NB4 (cell line): ENCODE measurements at regions not wholly inside any gene's neighbourhood (a gene's known extent, or its start where the extent isn't known, plus 50 kb on each side); places are given as distances from the start of the nearest gene placed in this dataset.

ENCODE experiments used
- DNase-seq: peaks from one replicate; pipeline ENCODE4 v3.0.0; 2010; ENCODE audit warnings: low read depth
- H3K4me3 ChIP-seq: one replicate; pipeline ENCODE4 v1.5.1; 2011; ENCODE audit warnings: mild to moderate bottlenecking, low read depth, low read length, moderate library complexity
- MYC ChIP-seq: IDR thresholded peaks from 2 replicates; pipeline ENCODE4 v1.6.1; 2011; ENCODE audit warnings: low read depth, low read length
- POLR2A ChIP-seq: IDR thresholded peaks from 2 replicates; pipeline ENCODE4 v1.6.1; 2011; ENCODE audit warnings: mild to moderate bottlenecking; ENCODE audit not compliant: insufficient read length; ENCODE audit errors: extremely low read depth
- TF ChIP-seq, protein P1 (sequence below): IDR thresholded peaks from one replicate; pipeline ENCODE4 v1.5.1; 2012; ENCODE audit warnings: low read depth, low read length
- TF ChIP-seq, protein P2 (sequence below): IDR thresholded peaks from 2 replicates; pipeline ENCODE4 v1.6.1; 2011; ENCODE audit warnings: low read depth, low read length

DNA sequence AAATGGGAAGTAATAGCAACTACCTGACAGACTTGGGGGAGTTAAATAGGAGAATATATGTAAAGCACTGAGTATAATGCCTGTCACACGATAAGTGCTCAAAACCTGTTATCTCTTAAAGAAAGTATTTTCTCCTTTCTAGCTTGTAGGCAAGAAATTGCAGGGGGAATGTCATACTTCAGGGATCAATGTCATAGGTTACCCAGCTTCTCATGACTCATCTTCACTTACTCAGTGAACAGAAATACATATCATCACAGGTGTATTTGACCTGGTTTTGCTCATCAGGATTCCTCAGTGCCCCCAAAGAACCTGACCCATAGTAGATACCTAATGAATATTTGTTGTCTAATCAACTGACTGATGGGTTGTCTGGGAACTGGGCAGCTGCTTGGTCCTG, 285.0 kb upstream of the ATP2B1 start:
- no peak overlapping the region for H3K4me3 ChIP-seq
- no peak for TF ChIP-seq MYC
- TF ChIP-seq, protein P1, sequence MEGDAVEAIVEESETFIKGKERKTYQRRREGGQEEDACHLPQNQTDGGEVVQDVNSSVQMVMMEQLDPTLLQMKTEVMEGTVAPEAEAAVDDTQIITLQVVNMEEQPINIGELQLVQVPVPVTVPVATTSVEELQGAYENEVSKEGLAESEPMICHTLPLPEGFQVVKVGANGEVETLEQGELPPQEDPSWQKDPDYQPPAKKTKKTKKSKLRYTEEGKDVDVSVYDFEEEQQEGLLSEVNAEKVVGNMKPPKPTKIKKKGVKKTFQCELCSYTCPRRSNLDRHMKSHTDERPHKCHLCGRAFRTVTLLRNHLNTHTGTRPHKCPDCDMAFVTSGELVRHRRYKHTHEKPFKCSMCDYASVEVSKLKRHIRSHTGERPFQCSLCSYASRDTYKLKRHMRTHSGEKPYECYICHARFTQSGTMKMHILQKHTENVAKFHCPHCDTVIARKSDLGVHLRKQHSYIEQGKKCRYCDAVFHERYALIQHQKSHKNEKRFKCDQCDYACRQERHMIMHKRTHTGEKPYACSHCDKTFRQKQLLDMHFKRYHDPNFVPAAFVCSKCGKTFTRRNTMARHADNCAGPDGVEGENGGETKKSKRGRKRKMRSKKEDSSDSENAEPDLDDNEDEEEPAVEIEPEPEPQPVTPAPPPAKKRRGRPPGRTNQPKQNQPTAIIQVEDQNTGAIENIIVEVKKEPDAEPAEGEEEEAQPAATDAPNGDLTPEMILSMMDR = no peak
- TF ChIP-seq, protein P2, sequence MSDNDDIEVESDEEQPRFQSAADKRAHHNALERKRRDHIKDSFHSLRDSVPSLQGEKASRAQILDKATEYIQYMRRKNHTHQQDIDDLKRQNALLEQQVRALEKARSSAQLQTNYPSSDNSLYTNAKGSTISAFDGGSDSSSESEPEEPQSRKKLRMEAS = no peak
- no peak for TF ChIP-seq POLR2A
- DNase-seq = no peak

DNA sequence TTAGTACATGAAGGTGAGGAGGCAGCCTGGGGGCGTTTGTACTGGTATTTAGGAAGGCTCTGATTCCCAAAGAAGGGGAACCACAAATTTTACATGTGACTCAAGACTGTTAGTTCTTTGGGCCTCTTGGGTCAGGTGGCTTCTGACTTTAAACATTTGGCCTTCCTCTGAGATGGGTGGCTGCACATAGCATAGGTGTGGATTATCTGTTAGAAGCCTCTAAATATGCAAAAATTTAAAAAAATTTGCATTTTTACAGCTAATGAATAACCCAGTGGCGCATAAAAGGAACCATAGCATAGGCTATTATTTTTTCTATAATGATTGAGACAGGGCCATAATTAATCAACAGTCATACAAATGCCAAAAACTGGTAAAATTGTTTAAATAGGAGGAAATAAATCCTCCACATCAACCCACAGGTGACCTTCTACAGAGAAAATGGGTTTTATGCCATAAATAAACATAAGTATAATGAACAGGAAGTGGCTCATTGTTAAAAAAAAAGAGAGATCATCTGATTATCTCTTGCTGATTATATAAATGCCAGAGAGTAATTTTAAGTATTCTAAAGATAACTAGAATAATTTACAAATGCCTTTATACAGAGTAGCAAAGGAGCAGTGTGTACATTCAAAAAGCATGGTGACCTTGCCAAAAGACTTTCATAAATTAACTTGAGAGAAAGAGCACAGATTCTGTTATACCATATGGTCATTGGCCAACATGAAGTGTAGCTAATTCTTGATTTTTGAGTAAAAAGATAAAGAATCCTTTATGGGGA, 284.2 kb upstream of the ATP2B1 start:
- DNase-seq = no peak
- H3K4me3 ChIP-seq = no peak overlapping the region
- TF ChIP-seq MYC (no peak), POLR2A (no peak)
- TF ChIP-seq, protein P2 = no peak
- TF ChIP-seq, protein P1 = no peak

DNA sequence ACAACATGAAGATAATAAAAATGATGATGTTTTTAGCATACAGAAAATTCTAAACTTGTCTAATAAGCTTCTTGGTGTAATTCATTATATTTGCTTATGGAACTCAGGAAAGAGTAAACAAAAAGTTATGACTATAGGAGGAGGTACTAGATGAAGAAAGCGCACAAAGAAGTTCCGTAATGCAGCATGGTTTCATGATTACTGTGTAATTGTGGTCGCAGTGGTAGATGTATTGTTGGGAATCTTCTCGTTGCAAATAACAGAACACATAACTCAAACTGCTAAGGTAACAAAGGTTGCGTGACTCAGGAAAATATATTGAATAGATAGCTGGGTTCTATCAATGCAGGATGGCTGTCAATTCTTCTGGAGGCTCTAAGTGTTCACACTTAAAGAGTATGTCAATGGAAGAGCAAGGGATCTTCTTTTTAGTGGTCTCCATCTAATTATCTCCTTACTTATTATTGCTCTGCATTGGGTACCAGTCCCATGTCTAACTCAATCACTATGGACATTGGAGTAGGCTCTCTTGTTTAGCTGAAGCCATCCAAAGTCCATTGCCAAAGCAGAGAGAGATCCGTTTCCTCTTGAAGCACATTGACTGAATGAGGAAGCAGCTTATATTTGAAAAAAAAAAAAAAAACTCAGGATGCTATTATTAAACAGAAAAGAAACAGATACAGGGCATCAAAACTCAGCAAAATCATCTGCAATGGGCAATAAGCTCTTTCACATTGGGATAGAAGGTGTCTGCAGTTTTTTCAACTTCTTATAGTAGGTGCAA, 283.4 kb upstream of the ATP2B1 start:
- no peak overlapping the region for H3K4me3 ChIP-seq
- TF ChIP-seq, protein P2 = no peak
- TF ChIP-seq, protein P1 = no peak
- no peak for TF ChIP-seq POLR2A
- DNase-seq = no peak

DNA sequence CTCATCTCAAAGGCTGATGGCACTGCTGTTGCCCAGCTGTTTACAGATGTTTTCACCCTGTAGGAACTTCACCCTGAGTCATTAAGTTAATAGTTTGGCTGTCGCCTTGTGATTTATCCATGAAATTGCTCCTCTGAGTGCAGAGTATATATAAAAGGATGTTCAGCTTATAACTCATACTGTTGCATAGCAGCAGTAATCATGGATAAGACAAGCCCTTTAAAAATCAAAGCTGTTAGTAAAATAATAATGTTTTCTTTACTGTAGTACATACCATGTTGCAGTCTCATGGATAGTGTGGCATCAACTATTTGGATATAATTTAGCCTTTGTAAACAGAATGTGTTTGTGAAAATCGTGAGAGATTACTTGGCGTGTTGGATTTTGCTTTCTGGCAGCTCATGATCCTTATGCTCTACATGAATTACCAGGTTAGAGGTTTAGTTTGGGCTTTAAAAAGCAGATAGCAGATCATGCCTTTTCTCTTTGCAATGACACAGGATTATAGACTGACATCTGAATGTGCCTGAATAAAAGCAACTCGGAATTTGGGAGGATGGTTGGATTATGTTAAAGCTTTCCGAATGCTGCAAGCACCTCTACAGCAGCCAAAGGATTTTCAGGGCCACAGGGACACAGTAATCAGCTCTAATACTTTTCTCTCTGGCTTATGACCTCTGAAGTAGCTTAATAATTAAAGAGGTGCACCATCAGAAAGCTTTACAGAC, 279.7 kb upstream of the ATP2B1 start:
- DNase-seq = no peak
- no peak for TF ChIP-seq MYC
- TF ChIP-seq POLR2A = no peak
- TF ChIP-seq, protein P1 = no peak
- TF ChIP-seq, protein P2 = no peak
- no peak overlapping the region for H3K4me3 ChIP-seq

DNA sequence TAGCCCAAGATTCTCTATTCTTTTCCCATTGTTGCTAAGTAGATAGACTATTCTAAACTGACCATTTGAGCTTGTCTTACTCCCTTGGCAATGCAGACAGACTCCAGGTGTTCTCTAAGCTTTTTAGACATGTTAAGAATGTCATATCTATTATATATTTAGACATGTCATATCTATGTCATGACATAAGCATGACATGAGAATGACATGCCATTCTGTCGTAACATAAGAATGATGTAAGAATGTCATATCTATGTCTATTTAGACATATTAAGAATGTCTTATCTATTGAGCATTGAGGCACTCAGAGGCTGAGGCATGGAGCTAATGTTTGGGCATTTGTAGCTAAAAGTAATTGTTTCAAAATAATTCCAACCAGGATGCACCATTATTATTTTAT, 277.3 kb upstream of the ATP2B1 start:
- no peak for DNase-seq
- no peak overlapping the region for H3K4me3 ChIP-seq
- TF ChIP-seq MYC = no peak
- TF ChIP-seq, protein P1 = no peak
- TF ChIP-seq, protein P2 = no peak
- no peak for TF ChIP-seq POLR2A
